GM19438 (cell line): ENCODE measurements at regions not wholly inside any gene's neighbourhood (a gene's known extent, or its start where the extent isn't known, plus 50 kb on each side); places are given as distances from the start of the nearest gene placed in this dataset.

ENCODE experiments used
- ATAC-seq: cut with Tn5 transposase; IDR thresholded peaks from one replicate; pipeline ENCODE4 v1.9.1; 2021; ENCODE audit warnings: low read depth; ENCODE audit not compliant: unreplicated experiment

DNA sequence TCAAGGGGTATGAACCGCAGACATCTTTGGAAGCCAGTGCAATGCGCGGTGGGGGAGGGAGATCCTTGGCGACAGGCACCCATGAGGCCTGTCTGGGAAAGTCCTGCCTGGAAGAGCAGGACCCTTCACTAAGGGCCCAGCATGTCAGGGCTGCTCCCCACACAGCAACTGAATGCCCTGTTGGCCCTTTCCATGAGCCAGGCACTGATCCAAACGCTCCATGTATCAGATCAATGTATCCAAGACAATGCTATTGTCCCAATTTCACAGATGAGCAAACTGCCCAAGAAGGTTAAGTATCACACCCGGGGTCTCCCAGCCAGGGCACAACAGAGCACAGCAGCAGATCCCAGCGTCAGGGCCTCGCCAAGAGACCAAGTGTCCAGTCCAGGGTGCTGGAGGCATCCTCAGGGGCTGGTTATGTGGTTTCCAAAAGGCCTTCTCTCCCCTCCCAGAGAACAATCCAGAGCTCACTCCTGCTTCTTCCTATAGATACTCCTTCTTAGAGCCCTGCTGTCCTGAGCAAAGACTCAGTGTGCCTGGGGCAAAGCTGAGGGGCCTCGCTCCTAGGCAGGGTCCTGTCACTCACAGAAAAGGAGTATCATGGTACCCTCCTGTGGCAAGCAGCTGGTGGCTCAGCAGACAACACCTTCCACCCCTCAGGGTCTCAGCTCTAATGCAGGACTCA lies 328.0 kb downstream of the NPHP4 start:
- no peak for ATAC-seq

DNA sequence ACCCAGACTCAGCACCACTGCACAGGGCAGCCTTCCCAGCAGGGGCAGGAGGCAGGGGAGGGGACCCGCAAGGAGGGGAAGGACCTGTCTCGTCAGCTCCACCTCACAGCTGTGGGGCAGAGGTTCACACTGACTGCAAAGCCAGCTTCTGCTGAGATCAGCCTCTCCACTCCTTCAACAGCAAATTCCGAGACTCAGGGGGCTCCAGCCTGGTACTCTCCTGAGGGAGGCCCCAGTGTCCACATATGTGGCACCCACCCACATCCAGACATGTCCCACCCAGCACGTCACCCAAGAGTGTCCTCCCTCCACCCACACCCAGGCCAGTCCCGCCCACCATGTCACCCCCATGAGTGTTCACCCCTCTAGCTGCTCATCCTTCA lies 329.5 kb downstream of the NPHP4 start:
- ATAC-seq: no peak

DNA sequence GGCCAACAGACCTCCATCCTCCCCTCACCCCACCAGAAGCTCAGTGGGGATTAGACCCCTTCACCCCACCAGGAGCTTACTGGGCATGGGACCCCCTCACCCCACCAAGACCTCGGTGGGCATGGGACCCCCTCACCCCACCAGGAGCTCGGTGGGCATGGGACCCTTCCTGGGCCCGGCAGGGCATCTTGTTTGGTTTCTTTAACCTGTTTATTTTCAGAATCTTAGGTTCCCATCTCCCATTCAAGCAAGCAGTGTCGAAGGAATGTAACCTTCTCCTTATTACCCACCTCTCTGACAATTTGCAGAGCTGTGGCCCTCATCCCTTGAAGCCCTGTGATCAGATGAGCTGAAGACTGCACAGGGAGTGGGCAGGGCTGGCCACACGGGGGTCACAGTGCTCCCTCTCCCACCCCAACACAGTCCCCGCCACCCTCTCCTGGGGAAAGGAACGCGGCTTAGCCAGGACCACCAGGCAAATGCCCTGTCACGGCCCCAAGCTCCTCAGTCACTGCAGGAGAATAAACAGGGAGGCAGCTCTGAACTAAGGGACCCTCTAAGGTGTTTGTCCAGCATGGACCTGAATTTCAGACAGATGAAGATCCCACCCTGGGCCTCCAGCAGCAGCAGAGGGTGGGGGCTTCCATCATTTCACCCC lies 330.0 kb downstream of the NPHP4 start:
- no peak for ATAC-seq

DNA sequence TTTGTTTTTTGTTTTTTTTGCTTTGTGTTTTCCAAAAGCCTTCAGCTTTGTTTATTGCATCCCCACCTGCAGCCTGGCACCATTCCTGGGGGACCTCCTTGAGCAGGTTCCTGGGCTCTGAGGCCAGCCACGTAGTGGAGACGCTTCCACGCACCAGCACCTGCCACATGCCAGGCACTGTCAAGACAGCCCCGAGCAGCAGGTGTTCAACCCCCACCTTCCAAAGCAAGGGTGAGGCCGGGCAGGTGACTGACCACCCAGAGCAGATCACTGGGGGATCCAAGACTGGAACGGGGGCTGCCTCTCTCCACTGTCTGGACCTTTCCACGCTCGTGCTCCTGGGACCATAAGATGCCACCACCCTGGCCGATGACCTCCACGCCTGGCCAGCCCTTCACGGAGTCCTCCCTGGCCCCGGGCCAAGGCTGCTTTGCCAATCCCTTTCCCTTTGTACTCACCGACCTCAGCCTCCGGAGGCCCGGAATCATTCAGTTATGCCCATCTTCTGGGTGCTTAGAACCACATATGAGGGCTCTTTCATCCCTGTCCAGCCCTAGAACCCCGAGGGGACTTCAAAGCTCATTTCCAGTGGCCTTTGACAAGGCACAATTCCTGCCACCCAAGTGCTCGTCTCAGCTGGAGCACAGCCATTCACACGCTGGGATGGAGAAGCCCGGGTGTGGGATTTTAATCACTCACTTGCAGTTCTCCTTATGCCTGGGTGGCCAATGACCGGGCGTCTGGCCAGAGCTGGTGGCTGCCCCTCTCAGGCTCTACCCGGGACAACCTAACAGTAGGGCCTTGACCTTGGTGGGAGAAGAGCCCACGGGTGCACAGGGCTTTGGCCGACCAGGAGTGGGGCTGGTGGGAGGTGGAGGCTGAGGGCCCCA lies 330.8 kb downstream of the NPHP4 start:
- ATAC-seq: no peak

DNA sequence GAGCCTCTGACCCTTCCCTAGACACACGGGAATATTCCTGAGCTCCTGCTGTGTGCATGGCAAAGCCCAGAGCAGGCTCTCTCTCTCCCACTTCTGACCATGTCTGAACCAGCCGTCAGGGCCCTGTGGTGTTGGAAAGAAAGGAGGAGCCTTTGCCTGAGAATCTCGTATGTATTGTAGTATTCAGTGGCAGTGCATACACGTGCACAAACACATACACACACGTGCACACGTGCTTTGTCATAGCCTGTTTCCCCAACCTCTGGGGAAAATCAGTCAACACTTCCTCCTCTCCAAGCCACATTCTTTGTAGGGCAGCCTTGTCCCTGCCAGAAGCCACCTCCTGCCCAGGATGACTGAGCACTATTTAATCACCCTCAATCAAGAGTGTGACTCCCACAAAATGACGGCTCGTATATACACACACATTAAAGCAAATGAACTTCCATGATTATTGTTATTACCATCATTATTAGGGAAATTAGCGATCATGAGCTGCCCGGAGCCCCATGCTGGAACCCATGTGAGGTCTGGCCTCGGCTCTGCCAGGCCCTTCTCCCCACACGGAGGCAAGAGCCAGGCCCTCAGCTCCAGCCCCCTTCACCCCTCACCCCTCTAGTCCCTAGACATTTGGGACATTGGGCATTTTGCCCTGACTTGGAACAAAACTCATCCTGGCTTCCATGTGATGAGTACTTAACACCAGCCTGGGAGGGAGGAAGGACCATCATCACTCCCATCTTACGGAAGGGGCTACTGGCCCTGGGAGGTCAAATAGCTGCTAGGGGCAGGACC lies 331.9 kb downstream of the NPHP4 start:
- ATAC-seq: no peak

DNA sequence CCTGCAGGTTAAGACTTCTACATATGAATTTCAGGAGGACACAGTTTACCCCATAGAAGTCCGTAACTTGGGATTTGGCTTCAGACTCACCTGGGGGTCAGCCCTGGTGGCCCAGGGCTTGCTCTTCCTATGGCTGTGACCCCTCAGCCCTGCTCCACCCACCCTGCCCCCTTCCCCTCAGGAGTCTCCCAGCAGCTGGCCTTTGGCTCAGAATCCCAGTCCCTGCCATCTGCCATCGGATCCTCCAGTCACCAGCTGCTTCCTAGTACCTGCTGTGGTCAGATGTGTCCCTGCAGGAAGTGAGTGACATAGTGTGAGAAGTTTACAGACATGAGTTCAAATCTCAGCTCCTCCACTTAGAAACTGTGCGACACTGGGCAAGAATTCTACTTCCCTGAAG lies 332.6 kb downstream of the NPHP4 start:
- no peak for ATAC-seq

DNA sequence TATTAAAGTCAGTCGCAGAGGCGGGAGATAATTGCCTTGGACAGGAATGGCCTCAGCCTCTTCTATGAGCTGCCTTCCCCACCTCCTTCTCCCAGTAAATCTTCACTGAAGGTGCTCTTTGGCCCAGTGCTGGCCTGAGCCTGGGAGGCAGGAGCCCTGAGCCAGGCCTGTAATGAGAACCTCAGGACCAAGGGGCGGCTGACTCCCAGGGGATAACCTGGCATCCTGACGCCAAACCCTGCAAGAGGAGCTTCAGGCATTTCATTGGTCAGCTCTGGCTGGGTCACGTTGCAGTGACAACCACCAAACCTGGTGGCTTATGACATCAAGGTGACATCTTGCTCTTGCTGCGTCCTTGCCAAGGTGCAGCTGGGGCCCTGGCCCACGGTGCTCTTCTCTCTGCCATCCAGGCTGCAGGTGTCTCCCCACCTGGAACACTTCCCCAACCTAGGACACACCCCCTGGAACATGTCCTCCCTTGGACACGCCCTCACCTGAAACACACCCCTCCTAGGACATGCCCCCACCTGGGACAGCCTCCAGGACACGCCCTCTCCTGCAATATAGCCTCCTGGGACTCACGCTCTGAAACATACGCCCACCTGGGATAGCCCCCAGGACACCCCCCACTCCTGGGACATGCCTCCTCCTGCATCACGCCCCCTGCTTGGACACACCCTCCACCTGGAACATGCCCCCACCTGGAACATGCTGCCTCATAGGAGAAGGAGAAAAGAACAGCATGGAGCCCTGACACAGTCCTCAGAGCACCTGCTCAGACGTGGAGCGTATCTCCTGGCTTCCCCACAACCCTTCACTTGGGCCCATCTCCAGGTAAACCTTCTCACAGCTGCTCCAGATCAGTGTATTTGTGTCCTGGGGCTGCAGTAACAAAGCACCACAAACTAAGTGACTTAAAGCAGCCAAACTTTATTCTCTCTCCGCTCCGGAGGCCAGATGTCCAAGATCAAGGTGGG lies 333.6 kb downstream of the NPHP4 start:
- no peak for ATAC-seq

DNA sequence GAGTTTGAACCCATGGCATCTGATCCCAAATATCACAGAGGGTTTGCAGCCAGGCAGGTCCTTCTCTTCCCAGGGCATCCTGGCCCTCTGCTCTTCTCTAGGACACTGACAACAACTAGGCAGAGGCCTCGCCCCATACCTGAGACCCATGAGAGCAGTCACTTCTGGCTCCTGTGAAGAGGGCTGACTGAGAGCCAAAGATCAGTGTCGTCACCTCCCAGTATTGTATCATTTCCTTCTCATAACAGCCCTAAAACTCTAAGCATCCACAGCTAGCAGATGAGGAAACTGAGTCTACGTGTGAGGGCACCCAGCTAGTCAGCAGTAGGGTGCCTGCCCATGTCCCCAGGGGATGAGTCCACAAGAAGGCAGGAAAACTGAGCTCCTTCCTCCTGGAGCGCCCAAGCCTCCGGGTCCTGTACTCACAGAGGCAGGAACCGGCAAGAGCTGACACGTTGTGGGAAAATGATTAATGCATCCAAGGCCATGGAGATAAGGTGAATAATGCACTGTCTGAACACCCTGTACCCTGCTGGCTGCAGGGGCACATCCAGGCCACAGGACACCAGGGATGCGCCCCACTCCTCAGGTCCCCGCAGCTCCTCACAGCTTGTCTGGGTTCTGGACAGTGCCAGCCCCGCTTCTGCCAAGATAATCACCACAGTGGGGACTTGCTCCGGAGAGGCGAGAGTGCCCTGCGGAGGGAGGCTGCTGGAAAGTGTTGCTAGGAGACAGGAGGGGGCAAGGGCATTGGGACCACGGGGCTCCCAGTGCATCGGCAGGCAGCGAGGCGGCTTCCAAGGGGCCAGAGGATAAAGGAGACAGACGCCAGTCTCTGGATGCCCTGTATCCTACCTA lies 340.0 kb downstream of the NPHP4 start:
- ATAC-seq: no peak

DNA sequence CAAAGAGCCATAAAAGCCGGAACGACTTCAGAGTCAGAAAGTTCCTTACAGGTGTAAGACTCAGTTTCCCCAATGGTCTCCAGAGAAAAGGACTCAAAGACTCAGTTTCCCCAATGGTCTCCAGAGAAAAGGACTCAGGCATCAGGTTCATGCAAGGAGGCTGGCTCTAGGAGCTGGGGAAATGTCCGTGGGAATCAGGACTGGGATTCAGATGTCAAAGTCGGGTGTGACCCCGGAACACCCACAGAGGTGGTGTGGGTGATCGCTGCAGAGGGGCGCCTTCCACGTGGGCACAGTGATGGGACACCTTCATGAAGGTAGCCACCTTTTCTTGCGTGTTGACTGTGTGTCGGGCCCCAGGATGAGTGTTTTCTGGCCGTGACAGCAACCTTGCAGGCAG lies 340.8 kb downstream of the NPHP4 start:
- ATAC-seq: no peak

DNA sequence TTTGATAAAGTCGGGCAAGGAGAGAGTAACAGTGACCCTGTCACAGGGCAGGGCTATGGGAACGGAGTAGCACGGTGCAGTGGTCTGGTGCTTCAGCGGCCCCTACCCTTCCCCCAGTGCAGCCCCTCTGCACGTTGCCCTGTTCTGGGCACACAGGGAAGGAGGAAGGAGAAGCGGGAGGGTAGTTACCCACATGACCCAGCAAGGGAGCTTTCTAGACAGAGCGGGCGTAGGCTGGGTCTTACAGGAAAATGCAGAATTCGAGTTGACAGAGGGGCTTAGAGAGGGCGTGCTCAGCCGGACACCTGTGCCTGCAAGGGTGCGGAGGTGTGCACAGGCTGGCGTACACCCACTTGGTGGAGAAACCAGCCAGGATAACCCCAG lies 341.2 kb downstream of the NPHP4 start:
- no peak for ATAC-seq

DNA sequence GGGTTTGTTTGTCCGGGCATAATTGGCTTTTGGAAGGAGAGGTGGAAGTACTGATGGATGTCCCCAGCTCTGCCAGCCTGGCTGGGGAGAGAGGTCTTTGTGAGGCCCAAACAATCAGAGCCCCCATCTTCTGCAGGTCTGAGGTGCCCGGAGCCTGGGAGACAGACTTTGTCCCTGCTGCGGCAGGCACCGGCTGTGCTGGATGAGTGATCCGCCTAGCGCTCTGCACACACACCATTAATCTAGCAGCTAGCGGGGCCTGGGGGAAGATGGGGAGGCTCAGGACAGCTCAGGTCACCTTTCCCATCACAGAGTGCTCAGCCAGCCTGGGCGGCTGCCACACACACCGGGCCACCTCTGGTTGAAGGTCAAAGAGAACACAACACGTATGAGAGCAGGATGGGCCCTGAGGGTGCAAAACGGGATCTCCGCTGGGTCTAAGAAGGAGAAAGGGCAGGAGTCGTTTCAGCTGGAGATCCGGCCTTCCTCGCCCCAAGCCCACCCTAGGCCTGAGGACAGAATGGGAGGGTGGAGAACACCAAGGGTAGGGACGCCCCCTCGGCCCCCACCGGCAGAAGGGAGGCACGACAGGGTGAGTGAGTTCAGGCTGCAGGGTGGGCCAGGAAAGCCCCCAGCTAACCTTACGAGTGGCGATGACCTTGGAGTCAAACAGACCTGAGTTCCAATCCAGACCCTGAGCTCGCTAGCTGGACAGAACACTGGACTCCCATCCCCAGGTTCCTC lies 341.8 kb downstream of the NPHP4 start:
- ATAC-seq: no peak

DNA sequence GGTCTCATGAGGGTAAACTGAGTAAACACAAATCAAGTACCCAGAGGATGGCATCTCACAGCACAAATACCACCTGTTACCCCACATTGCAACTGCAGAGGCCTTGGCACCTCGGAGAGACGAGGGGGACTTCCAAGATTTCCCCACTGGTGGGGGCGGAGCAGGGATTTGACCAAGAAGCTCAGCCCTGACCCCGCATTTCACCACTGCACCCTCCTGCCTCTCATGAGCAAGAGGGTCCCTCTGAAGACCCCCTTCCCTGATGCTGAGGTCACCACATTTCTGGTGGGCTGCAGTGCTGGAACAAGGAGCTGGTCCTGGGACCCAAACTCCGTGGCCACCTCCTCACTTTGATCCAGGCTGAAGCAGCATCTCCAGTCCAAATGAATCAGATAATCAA lies 342.4 kb downstream of the NPHP4 start:
- no peak for ATAC-seq

DNA sequence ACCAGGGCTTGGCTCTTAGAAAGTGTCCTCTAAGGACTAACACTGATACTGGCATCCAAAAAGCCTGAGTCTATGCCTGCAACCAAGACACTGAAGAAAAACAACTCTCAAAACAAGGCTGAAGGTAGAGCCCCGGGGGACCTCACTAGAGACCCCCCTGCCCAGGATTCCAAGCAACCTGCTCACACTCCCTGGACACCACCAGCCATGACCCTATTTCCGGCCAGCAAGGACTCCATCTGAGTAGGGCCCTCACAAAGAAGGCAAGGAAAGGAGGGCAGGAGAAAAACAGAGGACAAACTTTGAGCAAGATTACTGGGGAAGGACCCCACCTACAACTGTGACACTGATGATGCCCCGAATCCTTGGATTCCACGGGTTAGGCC lies 343.1 kb downstream of the NPHP4 start:
- no peak for ATAC-seq

DNA sequence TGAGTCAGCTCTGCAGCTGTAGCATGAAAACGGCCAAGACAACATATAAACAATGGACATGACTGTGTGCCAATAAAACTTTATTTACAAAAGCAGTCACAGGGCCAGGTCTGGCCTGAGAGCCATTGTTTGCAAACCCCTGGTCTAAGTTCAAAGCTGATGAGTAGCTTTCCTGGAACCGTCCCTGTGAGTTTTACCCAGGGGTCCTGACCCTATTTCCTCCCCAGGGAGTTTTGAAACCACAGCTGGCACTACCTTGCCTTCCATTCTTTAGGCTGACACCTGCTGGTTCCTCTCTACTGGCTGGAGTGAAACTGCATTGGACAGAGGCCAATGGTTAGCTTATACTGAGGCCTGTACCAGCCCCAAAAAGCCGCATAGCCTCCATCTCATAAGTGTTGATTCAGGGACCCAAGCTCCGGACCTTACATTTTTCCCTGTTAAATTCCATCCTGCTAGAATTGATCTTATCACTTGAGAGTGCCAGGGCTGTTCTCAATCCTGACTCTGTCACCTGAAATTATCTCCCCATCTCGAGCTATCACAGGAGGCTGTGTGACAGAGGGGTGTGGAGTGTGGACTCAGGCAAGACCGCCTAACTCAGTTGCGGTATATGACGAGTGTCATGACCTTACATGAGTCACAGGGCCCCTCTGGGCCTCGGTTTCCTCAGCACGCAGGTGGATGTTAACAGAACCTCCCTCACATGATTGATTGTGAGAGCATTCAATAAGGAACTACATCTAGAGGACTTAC lies 343.6 kb downstream of the NPHP4 start:
- no peak for ATAC-seq

DNA sequence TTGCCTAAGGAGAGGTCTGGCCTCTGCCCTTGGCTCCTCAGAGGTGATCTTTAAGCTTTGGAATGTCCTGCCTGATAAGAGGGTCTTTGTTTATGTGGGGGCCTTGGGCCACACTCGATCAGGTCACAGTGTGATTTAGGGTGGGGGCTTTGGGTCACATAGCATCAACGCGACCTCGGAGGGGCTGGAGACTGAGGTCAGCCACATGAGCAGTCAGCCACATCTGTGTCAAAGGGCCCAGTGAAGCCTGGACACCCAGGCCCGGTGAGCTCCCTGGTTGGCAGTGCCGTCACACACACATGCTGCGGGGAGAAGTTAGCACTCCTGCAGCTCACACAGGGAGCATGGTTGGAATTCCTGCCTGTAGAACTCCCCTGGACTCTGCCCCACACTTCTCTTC lies 345.0 kb downstream of the NPHP4 start:
- ATAC-seq: no peak

DNA sequence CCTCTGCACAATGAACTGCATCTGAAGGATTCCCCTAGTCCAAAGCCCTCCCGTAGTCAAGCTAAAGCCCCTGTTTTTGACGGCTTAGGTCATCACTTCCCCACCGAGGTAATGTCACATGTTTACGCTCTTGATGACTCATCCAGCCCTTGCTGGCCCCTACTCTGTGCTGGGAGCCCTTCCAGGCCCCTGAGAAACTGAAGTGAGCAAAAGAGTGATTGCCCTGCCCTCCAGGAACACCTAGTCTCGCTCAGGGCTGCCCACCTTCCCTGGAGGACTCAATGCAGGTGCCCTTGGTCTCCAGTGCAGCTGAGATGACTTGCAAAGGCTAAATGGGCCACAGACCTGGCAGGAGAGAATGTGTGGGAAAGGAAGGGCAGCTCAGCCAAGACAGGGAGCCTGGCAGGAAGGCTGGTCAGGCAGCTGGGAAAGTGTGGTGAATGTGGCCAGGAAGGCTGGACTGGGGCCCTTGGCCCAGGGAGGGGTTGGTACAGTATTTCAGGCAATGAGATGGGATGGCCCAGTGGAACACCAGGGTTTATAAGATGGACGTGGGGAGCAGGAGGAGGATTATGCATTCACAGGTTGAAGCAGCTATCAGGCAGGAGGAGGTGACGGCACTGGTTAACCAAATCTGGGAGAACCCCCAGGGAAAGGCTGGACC lies 345.6 kb downstream of the NPHP4 start:
- ATAC-seq: no peak

DNA sequence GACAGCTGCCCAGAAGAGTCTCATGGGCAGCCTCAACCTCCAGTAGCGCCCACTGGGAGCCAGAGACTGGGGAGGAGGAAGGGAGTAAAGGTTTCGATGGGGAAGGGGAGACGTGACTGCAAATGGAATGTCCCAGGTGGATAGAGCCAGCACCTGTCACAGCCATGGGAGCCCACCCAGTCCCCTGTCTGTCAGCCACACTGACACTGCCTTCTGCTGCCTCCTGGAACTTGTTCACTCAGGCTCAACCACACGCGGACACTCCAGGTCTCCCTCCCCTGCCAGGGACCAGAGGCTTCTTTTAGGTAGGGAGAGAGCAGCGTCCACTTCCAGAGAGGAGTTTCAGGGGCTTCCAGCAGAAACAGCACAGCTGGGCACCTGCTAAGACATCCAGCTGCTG lies 346.3 kb downstream of the NPHP4 start:
- no peak for ATAC-seq
